Nephron (organoid): ENCODE measurements at regions not wholly inside any gene's neighbourhood (a gene's known extent, or its start where the extent isn't known, plus 50 kb on each side); places are given as distances from the start of the nearest gene placed in this dataset.
"Not testable (repeated sequence)": the region's sequence is repeated elsewhere in the genome, so short reads cannot be mapped to it uniquely, and the experiment has no call there.

Source experiments
- H3K27ac Mint-ChIP-seq, 3 experiments: 2 replicates each; pipeline ENCODE4 v1.8.0; 2020; ENCODE audit warnings: mixed read lengths in 3 of 3, mild to moderate bottlenecking in 2 of 3, moderate library complexity in 1 of 3
- H3K27me3 Mint-ChIP-seq: 2 replicates; pipeline ENCODE4 v1.8.0; 2021; ENCODE audit warnings: low read depth, mild to moderate bottlenecking, moderate library complexity, mixed read lengths
- H3K36me3 Mint-ChIP-seq: 2 replicates; pipeline ENCODE4 v1.8.0; 2020; ENCODE audit warnings: low read depth, mixed read lengths
- H3K4me1 Mint-ChIP-seq: 2 replicates; pipeline ENCODE4 v1.8.0; 2020; ENCODE audit warnings: mixed read lengths
- H3K4me3 Mint-ChIP-seq, 3 experiments: 2 replicates each; pipeline ENCODE4 v1.8.0; 2020; ENCODE audit warnings: mild to moderate bottlenecking in 3 of 3, mixed read lengths in 3 of 3, moderate library complexity in 2 of 3
- H3K9me3 Mint-ChIP-seq: 2 replicates; pipeline ENCODE4 v1.8.0; 2020; ENCODE audit warnings: mixed read lengths
- CTCF ChIP-seq, 3 experiments: fragments of 200-600 bp; sonication (generic); IDR thresholded peaks; one replicate each; pipeline ENCODE4 v1.5.0; 2021; ENCODE audit warnings: antibody characterized with exemption in 3 of 3; ENCODE audit not compliant: unreplicated experiment in 3 of 3

DNA sequence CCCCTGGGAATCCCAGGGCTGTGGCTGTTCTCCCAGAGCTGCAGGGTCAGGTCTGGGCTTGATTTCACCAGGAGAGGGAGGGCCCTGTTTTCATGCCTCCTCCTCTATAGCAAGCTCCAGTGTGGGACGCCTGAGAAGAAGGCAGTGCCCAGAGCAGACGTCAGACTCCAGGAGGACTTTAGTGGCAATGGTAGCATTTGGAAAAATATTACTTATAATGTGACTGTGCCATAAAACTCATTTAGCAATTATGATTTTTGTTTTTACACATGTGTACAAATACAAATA is 830.2 kb downstream of the TMEM121 start:
- not testable (repeated sequence) for H3K27me3 Mint-ChIP-seq, H3K27ac Mint-ChIP-seq, H3K4me3 Mint-ChIP-seq, H3K4me1 Mint-ChIP-seq
- H3K9me3 Mint-ChIP-seq, result peaks cover 68% of the 10 kb centered on the region
- peaks cover 10% of the 10 kb centered on the region for H3K36me3 Mint-ChIP-seq

DNA sequence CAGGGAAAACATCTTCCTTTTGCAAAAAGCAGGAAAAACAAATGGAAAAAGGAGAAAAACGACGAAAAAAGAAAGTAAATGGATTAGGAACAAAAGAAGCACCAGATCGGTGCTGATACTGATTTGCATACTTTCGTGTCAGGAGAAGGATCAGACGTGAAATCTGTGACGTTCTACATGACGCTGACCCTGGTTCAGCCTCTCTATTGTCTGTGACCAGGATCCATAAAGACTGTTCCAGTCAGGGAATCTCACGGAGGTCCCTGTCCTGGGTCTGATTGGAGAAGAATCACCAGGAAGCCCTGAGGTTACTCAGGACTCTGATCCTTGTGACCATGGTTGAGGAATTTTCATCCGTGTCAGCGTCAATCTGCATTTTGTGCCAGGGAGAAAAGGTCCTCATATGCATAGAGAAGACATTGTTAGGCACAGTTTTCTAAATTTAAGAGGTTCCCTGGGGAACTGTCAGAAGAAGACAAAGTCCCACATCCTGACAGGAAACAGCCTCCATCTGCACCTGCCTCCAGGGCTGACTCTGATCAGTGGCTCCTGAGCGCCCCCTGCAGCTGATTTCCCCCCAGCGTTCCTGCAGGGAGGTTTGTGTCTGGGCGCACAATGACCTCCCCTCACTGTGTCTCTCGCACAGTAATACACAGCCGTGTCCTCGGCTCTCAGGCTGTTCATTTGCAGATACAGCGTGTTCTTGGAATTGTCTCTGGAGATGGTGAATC is 832.9 kb downstream of the TMEM121 start:
- H3K4me3 Mint-ChIP-seq, H3K4me1 Mint-ChIP-seq, H3K27ac Mint-ChIP-seq, H3K27me3 Mint-ChIP-seq: not testable (repeated sequence)
- Mint-ChIP-seq H3K9me3 (peaks cover 48% of the 10 kb centered on the region), H3K36me3 (peaks cover 10% of the 10 kb centered on the region)

DNA sequence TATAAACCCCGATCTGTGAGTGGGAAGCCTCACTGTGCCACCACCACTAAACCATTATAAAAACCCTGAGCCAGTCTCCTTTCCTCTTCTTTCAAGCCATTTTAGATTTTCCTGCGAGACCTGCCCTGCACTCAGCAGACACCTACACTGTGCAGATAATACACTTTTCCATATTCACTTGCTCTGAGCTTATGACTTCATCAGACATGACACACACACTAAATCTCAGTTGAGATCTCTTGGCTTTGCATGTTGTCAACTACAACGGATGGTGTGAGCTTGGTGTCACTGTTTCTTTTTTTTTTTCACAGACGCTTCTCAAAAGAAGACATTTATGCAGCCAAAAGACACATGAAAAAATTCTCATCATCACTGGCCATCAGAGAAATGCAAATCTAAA is 839.0 kb downstream of the TMEM121 start:
- H3K4me1 Mint-ChIP-seq, H3K36me3 Mint-ChIP-seq, H3K27ac Mint-ChIP-seq, H3K4me3 Mint-ChIP-seq, H3K27me3 Mint-ChIP-seq: not testable (repeated sequence)
- H3K9me3 Mint-ChIP-seq, result peaks cover 57% of the 10 kb centered on the region

- not testable (repeated sequence) for H3K36me3 Mint-ChIP-seq, H3K4me3 Mint-ChIP-seq, H3K4me1 Mint-ChIP-seq, H3K27me3 Mint-ChIP-seq, H3K27ac Mint-ChIP-seq
- H3K9me3 Mint-ChIP-seq, result peaks cover 58% of the 10 kb centered on the region
Measured at GRCh38 chr14:106365894-106366293, 839.5 kb downstream of the TMEM121 start.

DNA sequence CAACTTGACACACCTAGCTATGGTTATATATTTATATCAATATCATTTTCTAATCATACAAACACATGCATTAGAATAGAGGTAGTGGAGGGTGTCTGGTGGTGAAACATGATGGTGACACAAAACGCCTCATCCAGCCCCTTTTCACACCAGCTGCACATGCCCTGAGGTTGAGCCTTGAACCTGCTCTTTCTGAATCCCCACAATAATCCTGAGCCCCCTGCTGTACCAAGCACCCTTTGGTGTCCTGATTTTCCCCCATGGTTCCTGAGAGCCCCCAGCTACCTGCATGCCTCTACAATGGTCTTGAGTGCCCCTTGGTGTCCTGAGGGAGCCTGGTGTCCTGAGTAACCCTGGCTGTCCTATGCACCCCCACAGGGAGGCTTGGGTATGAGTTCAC is 840.6 kb downstream of the TMEM121 start:
- H3K4me3 Mint-ChIP-seq, H3K27ac Mint-ChIP-seq, H3K27me3 Mint-ChIP-seq, H3K36me3 Mint-ChIP-seq, H3K4me1 Mint-ChIP-seq: not testable (repeated sequence)
- peaks cover 63% of the 10 kb centered on the region for H3K9me3 Mint-ChIP-seq

GRCh38 chr14:106369456-106369855 is 843.1 kb downstream of the TMEM121 start:
- H3K4me3 Mint-ChIP-seq, H3K36me3 Mint-ChIP-seq, H3K27ac Mint-ChIP-seq, H3K4me1 Mint-ChIP-seq, H3K27me3 Mint-ChIP-seq: not testable (repeated sequence)
- H3K9me3 Mint-ChIP-seq, result peaks cover 72% of the 10 kb centered on the region

DNA sequence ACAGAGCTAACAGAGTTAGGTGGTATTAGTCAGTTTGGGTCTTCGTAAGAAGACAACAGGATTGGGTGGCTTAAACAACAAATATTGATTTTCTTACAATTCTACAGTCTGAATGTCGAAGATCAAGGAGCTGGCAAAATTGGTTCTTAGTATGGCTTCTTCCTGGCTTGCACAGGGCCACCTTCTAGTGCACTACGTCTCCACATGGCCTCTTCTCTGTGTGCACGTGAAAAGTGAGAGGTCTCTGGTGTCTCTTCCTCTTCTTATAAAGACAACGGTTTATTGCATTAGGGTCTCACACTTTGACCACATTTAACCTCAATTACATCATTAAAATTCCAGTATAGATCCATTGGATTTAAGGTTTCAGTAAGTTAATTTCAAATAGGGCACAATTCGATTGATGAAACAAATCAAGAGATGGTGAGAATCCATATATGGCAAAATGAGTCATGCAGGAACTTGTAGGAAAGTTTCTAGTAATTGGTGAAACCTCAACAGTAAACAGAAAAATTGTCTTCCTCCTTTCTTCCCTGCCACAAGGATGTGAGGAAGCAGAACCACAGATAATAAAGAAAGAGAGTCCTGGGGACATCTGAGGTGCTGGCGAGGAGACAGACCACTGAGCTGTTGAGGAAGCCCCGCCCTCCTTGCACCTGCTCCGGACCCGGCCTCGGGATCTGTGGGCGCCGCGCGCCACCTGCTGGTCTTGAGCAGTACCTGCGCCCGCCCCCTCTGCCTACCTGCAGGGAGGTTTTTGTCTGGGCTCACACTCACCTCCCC is 846.7 kb downstream of the TMEM121 start:
- Mint-ChIP-seq H3K4me3 (no peak overlapping the region), H3K27me3 (no peaks in the 10 kb centered on the region), H3K27ac (no peak overlapping the region), H3K9me3 (peaks cover 68% of the 10 kb centered on the region), H3K36me3 (peaks cover 4% of the 10 kb centered on the region), H3K4me1 (no peaks in the 10 kb centered on the region)
- no peak for TF ChIP-seq CTCF (IDR thresholded peaks at IDR 0.05; ENCODE audit: unreplicated experiment in 3 of 3)

DNA sequence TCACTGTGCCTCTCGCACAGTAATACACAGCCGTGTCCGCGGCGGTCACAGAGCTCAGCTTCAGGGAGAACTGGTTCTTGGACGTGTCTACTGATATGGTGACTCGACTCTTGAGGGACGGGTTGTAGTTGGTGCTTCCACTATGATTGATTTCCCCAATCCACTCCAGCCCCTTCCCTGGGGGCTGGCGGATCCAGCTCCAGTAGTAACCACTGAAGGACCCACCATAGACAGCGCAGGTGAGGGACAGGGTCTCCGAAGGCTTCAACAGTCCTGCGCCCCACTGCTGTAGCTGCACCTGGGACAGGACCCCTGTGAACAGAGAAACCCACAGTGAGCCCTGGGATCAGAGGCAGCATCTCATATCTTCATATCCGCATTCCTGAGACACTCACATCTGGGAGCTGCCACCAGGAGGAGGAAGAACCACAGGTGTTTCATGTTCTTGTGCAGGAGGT is 847.3 kb downstream of the TMEM121 start:
- H3K4me1 Mint-ChIP-seq, H3K4me3 Mint-ChIP-seq, H3K27me3 Mint-ChIP-seq, H3K27ac Mint-ChIP-seq, H3K36me3 Mint-ChIP-seq: not testable (repeated sequence)
- peaks cover 65% of the 10 kb centered on the region for H3K9me3 Mint-ChIP-seq

- TF ChIP-seq CTCF (IDR thresholded peaks at IDR 0.05; ENCODE audit: unreplicated experiment in 3 of 3), result no peak
- Mint-ChIP-seq H3K4me1 (no peaks in the 10 kb centered on the region), H3K36me3 (no peaks in the 10 kb centered on the region), H3K27ac (no peak overlapping the region), H3K4me3 (no peak overlapping the region), H3K27me3 (no peaks in the 10 kb centered on the region), H3K9me3 (peaks cover 60% of the 10 kb centered on the region)
Measured at GRCh38 chr14:106377432-106377831, 851.0 kb downstream of the TMEM121 start.
